AG09309 (cell line): ENCODE measurements at regions not wholly inside any gene's neighbourhood (a gene's known extent, or its start where the extent isn't known, plus 50 kb on each side); places are given as distances from the start of the nearest gene placed in this dataset.

Experiments used
- DNase-seq: peaks from one replicate; pipeline ENCODE4 v3.0.0-alpha.2; 2010; ENCODE audit warnings: low read depth
- H3K4me3 ChIP-seq: 2 replicates; pipeline ENCODE4 v1.5.1; 2011; ENCODE audit warnings: mild to moderate bottlenecking, low read depth, low read length, moderate library complexity; ENCODE audit not compliant: control insufficient read depth
- CTCF ChIP-seq: IDR thresholded peaks from 2 replicates; pipeline ENCODE4 v1.5.1; 2011; ENCODE audit warnings: mild to moderate bottlenecking, low read depth, low read length, inconsistent platforms; ENCODE audit not compliant: insufficient read depth, control insufficient read depth; ENCODE audit errors: missing control alignments

GRCh38 chr6:81981812-81982211, 229.3 kb upstream of the TENT5A start:
- TF ChIP-seq CTCF = no peak
- no peak for DNase-seq
- no peak overlapping the region for H3K4me3 ChIP-seq

GRCh38 chr6:81979767-81980166, 227.3 kb upstream of the TENT5A start:
- TF ChIP-seq CTCF = no peak
- H3K4me3 ChIP-seq = no peak overlapping the region
- DNase-seq = no peak

GRCh38 chr6:81979329-81979728, 226.8 kb upstream of the TENT5A start:
- no peak for TF ChIP-seq CTCF
- H3K4me3 ChIP-seq = no peak overlapping the region
- DNase-seq = no peak

GRCh38 chr6:81978230-81978629, 225.7 kb upstream of the TENT5A start:
- TF ChIP-seq CTCF = no peak
- no peak overlapping the region for H3K4me3 ChIP-seq
- DNase-seq = no peak

GRCh38 chr6:81977486-81977885, 225.0 kb upstream of the TENT5A start:
- TF ChIP-seq CTCF = no peak
- no peak overlapping the region for H3K4me3 ChIP-seq
- DNase-seq = no peak

- TF ChIP-seq CTCF = no peak
- DNase-seq = no peak
- no peak overlapping the region for H3K4me3 ChIP-seq
Measured at GRCh38 chr6:81969814-81970213, 217.3 kb upstream of the TENT5A start.

- H3K4me3 ChIP-seq = no peak overlapping the region
- TF ChIP-seq CTCF = no peak
- no peak for DNase-seq
Measured at GRCh38 chr6:81969011-81969410, 216.5 kb upstream of the TENT5A start.
